ENCODE measurements at regions not wholly inside any gene's neighbourhood (a gene's known extent, or its start where the extent isn't known, plus 50 kb on each side); places are given as distances from the start of the nearest gene placed in this dataset.

DNA sequence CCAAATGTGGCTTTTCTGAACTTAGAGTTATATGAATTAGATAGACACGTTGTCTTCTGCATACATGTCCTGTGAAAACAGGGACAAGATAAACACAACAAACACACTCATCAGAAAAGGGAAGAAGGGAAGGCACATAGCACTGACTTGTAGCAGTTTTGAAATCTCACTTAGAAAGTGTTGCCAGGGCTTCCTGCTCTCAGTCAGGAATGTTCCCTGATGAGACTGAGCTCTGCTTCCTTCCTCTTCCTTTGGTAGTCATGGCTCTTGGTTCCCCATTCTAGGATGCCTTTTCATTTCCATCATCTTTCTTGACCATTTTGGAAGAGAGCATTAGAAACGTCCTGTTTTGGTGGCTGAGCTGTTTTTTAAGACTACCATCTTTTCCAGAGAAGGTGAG, 233.8 kb upstream of the LYZL1 start:
- TF ChIP-seq, protein P1, sequence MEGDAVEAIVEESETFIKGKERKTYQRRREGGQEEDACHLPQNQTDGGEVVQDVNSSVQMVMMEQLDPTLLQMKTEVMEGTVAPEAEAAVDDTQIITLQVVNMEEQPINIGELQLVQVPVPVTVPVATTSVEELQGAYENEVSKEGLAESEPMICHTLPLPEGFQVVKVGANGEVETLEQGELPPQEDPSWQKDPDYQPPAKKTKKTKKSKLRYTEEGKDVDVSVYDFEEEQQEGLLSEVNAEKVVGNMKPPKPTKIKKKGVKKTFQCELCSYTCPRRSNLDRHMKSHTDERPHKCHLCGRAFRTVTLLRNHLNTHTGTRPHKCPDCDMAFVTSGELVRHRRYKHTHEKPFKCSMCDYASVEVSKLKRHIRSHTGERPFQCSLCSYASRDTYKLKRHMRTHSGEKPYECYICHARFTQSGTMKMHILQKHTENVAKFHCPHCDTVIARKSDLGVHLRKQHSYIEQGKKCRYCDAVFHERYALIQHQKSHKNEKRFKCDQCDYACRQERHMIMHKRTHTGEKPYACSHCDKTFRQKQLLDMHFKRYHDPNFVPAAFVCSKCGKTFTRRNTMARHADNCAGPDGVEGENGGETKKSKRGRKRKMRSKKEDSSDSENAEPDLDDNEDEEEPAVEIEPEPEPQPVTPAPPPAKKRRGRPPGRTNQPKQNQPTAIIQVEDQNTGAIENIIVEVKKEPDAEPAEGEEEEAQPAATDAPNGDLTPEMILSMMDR (IDR thresholded peaks at IDR 0.05): no peak
- TF ChIP-seq POLR2A (IDR thresholded peaks at IDR 0.05; ENCODE audit: low read depth): no peak
